AG10803 (cell line): ENCODE measurements at regions not wholly inside any gene's neighbourhood (a gene's known extent, or its start where the extent isn't known, plus 50 kb on each side); places are given as distances from the start of the nearest gene placed in this dataset.

ENCODE experiments used
- DNase-seq: peaks from one replicate; pipeline ENCODE4 v3.0.0; 2010; ENCODE audit warnings: low read depth
- H3K4me3 ChIP-seq: 2 replicates; pipeline ENCODE4 v1.5.1; 2011; ENCODE audit warnings: mild to moderate bottlenecking, low read length, control low read depth
- CTCF ChIP-seq: conservative IDR thresholded peaks from 2 replicates; pipeline ENCODE4 v1.5.1; 2011; ENCODE audit warnings: mild to moderate bottlenecking, low read length, control low read depth, inconsistent platforms

- DNase-seq: no peak
- no peak overlapping the region for H3K4me3 ChIP-seq
- no peak for TF ChIP-seq CTCF
Observed at GRCh38 chr10:108090476-108091215, 926.1 kb upstream of the SORCS1 start.

GRCh38 chr10:108086502-108086901 lies 922.0 kb upstream of the SORCS1 start:
- no peak for TF ChIP-seq CTCF
- no peak overlapping the region for H3K4me3 ChIP-seq
- no peak for DNase-seq

- TF ChIP-seq CTCF: no peak
- H3K4me3 ChIP-seq: no peak overlapping the region
- DNase-seq: no peak
Observed at GRCh38 chr10:108082596-108082995, 918.1 kb upstream of the SORCS1 start.

- DNase-seq: no peak
- TF ChIP-seq CTCF: no peak
Observed at GRCh38 chr10:108078263-108078662, 913.8 kb upstream of the SORCS1 start.

GRCh38 chr10:108072466-108072865 lies 908.0 kb upstream of the SORCS1 start:
- no peak overlapping the region for H3K4me3 ChIP-seq
- no peak for TF ChIP-seq CTCF
- DNase-seq: no peak

More at GRCh38 chr10:108078263-108078662, 913.8 kb upstream of the SORCS1 start:
- H3K4me3 ChIP-seq: no peak overlapping the region

- TF ChIP-seq CTCF: no peak
- H3K4me3 ChIP-seq: no peak overlapping the region
- no peak for DNase-seq
Observed at GRCh38 chr10:108070789-108071188, 906.3 kb upstream of the SORCS1 start.

- DNase-seq: peak; percentile 5
- no peak for TF ChIP-seq CTCF
- H3K4me3 ChIP-seq: no peak overlapping the region
Observed at GRCh38 chr10:108069096-108069495, 904.6 kb upstream of the SORCS1 start.
